Limb (tissue), 2 donors: ENCODE measurements at regions not wholly inside any gene's neighbourhood (a gene's known extent, or its start where the extent isn't known, plus 50 kb on each side); places are given as distances from the start of the nearest gene placed in this dataset.
"Not testable (repeated sequence)": the region's sequence is repeated elsewhere in the genome, so short reads cannot be mapped to it uniquely, and the experiment has no call there.

Source experiments
- DNase-seq, 2 donors: peaks; one replicate each; pipeline ENCODE4 v3.0.0-alpha.2; 2016; ENCODE audit errors: extremely low spot score in 2 of 2

GRCh38 chr18:65671621-65672415 lies 79.0 kb upstream of the CDH7 start:
- DNase-seq: no peak

- not testable (repeated sequence) for DNase-seq
These were observed 80.7 kb upstream of the CDH7 start for GRCh38 chr18:65670145-65670544.

- no peak for DNase-seq
These were observed 89.4 kb upstream of the CDH7 start for GRCh38 chr18:65661391-65661790.

GRCh38 chr18:65659912-65660311 lies 90.9 kb upstream of the CDH7 start:
- DNase-seq: no peak

GRCh38 chr18:65659312-65659711 lies 91.5 kb upstream of the CDH7 start:
- no peak for DNase-seq

- no peak for DNase-seq
These were observed 99.6 kb upstream of the CDH7 start for GRCh38 chr18:65651192-65651591.

GRCh38 chr18:65632236-65632635 lies 118.6 kb upstream of the CDH7 start:
- DNase-seq: no peak

GRCh38 chr18:65631766-65632165 lies 119.0 kb upstream of the CDH7 start:
- DNase-seq: no peak

- no peak for DNase-seq
These were observed 122.4 kb upstream of the CDH7 start for GRCh38 chr18:65628390-65628789.

- DNase-seq: no peak
These were observed 127.1 kb upstream of the CDH7 start for GRCh38 chr18:65623676-65624075.

GRCh38 chr18:65622436-65622835 lies 128.4 kb upstream of the CDH7 start:
- DNase-seq: no peak

GRCh38 chr18:65620076-65620696 lies 130.6 kb upstream of the CDH7 start:
- DNase-seq: no peak

GRCh38 chr18:65610939-65611338 lies 139.9 kb upstream of the CDH7 start:
- DNase-seq: no peak

GRCh38 chr18:65608471-65608870 lies 142.3 kb upstream of the CDH7 start:
- no peak for DNase-seq

- no peak for DNase-seq
These were observed 143.7 kb upstream of the CDH7 start for GRCh38 chr18:65607161-65607560.

- no peak for DNase-seq
These were observed 144.2 kb upstream of the CDH7 start for GRCh38 chr18:65606551-65607130.

GRCh38 chr18:65605352-65605751 lies 145.5 kb upstream of the CDH7 start:
- not testable (repeated sequence) for DNase-seq

GRCh38 chr18:65601775-65602174 lies 149.0 kb upstream of the CDH7 start:
- DNase-seq: no peak

- DNase-seq: no peak
These were observed 158.4 kb upstream of the CDH7 start for GRCh38 chr18:65592435-65592834.

GRCh38 chr18:65587491-65587890 lies 163.3 kb upstream of the CDH7 start:
- DNase-seq: no peak

GRCh38 chr18:65582094-65582493 lies 168.7 kb upstream of the CDH7 start:
- not testable (repeated sequence) for DNase-seq

- no peak for DNase-seq
These were observed 181.9 kb upstream of the CDH7 start for GRCh38 chr18:65568866-65569265.

GRCh38 chr18:65567372-65567771 lies 183.4 kb upstream of the CDH7 start:
- peak in 1 of 2 donors; percentile 13 for DNase-seq
